Activated T-cell treated with anti-CD3 and anti-CD28 coated beads, Interleukin-2, amount 50 U/mL, for 1 hour (primary cell): ENCODE measurements at regions not wholly inside any gene's neighbourhood (a gene's known extent, or its start where the extent isn't known, plus 50 kb on each side); places are given as distances from the start of the nearest gene placed in this dataset.

Source experiments
- DNase-seq: peaks from one replicate; pipeline ENCODE4 v3.0.0-alpha.2; 2020

DNA sequence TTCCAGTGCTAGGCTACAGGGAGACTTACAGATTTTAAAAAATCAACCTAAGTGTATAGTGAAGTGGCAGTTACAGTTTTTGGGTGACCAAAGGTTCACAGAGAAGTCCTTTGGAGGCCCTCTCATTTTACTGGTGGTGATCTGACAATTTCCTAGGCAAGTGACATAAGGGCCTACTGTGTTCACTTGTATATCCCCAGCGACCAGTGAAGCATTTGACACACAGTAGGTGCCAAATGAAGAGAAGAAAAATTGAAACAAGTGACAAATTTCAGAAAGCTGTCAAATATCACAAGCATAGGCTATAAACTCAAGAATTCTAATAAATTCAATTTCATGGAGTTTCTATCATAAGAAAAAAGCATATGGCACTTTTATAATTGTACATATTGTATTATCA lies 89.5 kb downstream of the RPL22L1 start:
- DNase-seq: no peak

DNA sequence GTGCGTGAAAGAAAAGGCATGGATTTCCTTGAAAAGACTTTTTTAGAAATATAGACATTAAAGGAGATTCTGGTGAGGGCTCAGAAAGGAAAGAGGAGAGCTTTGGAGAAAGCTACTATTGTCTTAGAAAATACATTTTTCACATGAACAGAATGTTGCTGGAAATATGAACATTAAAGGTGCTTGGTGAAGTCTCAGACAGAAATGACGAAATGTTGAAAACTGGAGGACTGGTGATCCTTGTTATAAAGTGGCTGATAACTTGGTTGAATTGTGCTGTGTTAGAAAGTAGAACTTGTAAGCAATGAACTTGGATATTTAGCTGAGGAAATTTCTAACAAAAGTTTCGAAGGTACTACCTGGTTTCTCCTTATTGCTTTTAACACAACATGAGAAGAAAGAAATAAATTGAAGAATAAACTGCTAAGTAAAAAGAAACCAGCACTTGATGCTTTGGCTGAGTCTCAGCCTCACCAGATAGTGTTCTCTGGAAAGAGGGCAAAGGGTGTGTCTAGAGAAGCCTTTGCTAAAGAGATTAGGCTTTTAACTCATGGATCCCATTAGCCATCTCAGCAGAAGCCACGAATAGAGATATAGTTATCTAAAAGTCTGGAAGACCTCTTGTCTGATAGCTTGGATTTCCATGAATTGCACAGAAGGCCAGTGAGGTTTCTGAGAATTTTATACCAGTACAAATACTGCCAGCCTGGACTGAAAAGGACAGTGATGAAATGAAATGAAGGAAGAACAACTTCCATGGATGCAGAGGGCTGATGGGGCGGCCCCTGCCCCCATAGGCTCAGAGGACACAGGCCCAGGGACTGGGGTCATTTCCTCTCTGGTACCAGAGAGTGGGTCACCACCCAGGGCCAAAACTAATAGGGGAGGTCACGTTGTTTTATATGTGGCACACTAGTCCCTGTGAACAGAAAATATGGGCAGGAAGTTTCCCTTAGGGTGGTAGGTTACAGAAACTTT lies 91.5 kb downstream of the RPL22L1 start:
- DNase-seq: no peak

- no peak for DNase-seq
These were observed 92.5 kb downstream of the RPL22L1 start for GRCh38 chr3:170777564-170777926.

- DNase-seq: no peak
These were observed 93.0 kb downstream of the RPL22L1 start for GRCh38 chr3:170776887-170777563.

DNA sequence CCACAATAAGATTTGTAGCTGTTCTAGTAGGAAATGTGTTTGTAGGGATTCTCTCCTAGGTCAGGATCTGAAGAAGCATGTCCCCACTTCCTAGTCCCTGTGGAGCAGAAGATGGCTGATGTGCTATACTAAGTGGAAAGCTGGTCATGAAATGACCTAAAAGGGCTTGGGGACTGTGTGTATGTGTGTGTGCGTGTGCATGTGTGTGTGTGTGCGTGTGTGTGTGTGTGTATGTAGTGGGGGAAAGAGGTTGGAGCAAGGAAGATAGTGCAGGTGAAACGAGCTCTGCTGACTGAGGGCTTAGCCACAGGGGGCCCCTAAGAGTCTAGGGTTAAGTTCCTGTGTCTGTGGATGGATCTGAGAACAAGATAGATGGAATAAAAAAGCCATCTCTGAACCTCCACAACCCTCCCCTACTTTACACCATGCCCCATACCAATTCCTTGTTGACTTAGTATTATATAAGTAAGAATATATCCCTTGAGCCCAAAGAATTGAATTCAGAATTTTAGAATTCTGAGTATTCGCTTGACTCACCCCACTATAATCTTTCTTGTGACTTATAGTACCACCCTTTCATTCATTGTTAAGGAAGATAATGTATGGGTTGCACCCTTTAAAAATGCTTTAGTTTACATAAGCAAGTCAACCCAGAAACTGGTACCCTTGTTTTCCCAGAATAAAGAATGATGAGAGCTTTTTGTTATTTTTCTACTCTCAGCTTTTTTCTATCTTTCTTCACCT lies 96.1 kb downstream of the RPL22L1 start:
- no peak for DNase-seq

GRCh38 chr3:170772175-170772574 lies 97.8 kb downstream of the RPL22L1 start:
- no peak for DNase-seq

DNA sequence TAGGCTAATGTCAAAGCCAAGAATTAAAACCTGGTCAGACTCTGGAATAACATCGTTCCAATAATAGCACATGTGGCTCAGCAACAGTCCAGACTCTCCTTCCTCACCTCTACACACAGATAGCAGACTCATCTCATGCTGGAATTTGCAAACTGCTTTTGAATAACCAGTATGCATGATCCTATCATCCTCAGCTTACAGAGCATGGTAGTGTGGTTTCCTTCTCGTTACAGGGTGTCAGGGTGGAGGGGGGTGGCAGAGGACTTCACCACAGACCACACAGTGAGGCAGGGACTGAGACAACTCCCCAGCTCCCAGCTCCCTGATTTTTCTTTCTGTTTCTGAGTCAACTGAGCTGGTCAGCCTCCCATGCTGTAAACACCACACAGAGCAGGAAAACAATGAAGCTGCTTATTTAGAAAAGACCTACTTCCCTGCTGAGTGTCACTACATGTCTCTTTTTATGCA lies 101.6 kb downstream of the RPL22L1 start:
- no peak for DNase-seq

DNA sequence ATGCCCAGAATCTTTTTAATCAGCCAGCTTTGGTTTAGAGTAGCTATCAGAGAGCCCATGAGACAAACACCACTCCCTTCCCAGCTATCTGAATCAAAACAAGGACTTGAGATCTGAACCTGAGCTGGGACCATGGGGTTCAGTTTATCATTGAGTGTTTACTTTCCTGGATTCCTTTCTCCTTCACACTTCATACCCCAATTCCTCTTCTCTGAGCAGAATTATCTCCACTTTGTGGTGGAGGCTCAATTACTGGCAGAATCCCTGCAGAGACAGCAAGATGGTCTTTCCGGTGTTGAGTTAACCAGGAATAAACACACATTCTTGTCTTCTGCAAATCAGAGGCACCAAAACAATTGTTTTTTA lies 102.4 kb downstream of the RPL22L1 start:
- no peak for DNase-seq

DNA sequence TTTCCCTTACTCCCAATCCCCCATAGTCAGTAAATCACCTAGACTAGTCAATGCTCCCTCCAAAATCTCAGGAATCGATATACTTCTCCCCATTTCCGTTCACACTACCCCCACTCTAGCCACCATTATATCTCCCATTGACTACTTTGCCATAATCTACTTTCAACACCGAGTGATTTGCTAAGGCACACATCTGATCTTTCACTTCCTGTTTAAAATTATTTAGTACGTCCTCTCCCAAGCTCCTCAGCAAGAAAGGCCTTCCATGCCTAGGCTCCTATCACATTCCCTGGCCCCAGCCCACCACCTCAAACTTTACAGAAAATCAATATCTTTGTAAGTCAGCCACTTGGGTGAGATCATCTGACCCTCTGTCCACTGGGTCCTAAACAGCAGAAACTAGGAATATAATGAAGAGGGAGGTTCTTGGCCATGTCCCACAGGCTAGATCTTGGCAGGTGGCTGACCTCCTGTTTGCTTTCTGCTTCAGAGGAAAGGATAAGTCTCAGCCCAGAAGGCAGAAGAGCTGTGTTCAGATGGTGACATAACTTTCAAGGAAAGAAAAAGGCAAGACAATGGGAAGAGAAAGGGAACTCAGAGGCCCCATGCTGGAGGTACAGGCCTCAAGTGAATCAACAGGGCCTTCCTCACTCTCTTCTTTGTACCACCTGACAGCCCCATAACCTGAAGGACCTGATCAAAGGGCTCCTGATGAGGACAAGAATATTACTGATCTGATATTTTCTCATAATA lies 103.0 kb downstream of the RPL22L1 start:
- DNase-seq: no peak

DNA sequence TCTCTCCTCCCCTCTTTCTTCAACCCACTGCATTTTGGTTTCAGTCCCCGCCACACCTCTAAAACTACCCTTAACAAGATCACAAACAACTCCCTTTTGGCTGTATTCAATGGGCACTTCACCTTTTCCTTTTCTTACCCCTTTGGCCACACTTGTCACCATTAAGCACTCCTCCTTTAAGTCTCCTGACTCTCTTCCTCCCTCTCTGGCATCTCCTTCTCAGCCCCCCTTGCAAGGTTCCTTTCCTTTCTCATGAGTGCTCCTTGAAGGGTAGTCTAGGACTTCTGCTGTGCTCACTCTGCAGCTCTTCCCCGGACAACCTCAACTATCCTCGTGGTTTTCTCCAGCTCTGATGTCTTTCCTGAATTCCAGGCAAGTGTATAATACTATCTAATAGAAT lies 103.7 kb downstream of the RPL22L1 start:
- no peak for DNase-seq

DNA sequence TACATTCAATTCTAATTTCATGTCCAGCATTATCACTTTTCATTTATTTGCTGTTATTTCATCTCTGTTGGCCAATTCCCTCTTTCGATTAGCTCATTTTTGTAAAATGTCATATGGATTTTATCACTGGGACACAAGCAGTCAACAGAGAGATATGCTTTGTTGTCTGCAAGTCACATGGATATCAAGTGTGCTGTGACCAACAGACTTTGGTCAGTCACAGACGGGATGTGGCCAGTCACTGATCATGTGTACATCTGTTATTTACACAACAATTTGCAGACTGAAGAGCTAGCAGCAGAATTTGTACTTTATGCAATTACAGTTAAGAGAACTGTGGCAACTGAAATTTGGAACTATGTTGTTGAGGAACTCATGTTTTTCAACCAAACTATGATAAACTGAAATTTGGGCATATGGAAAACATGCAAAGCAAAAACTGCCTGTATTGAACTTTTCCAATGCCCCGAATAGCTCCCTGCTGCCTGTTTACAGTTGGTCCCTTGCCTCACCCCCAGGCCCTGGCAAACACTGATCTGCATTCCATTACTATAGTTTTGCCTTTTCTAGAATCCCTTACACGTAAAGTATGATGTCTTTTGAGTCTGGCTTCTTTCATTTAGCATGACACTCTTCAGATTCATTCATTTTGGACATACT lies 104.4 kb downstream of the RPL22L1 start:
- DNase-seq: no peak

DNA sequence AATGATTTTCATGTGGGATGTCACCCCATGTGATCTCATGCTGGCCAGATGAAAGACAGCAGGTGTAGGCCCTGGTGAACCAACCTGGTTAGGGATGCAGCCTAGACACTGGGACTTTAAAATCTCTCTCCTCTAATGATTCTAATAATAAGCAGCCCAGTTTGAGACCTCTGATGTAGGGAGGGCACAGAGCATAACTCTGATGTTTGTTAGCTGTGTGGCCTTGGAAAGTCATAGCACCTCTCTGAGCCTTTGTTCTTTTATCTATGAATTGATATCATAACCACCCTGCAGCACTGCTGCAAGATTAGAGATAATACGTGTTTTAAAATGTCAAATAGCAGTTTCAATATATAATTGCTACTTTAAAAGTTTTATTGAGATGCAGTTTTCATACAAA lies 106.0 kb downstream of the RPL22L1 start:
- no peak for DNase-seq

DNA sequence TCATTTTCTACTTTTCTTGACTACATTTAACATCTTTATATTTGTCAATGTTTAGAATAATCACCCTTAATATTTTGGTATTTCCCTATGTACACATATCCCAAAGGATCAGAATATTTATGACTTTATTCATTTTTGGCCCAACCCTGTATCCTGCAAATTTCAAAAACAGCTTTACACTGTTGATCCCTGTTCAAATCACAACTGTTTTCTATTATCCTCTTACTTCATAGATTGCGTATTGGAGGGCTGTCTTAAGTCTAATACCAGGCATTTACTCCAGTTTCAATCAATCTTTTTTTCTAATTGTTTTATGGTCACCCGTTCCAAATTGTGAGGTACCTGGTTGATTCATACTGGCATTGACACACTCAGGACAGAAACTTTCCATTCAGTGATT lies 107.9 kb downstream of the RPL22L1 start:
- DNase-seq: no peak

DNA sequence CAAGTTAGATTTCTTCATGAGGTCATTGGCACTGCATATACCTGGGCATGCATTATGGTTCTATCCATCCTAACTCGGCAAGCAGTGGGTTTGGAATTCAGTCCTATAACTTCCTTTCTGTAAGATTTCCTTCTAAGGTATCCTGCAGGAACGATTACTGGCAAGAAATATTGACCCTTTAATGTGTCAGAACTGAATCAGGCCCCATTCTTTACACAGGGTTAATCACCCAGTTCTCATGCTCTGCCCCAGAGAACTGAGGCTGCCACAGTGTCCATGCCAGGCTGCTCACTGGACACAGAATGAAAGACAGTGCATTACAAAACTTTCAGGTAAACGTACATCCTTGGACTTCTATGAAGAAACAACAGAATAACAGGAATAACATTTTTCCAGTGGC lies 108.9 kb downstream of the RPL22L1 start:
- DNase-seq: no peak

DNA sequence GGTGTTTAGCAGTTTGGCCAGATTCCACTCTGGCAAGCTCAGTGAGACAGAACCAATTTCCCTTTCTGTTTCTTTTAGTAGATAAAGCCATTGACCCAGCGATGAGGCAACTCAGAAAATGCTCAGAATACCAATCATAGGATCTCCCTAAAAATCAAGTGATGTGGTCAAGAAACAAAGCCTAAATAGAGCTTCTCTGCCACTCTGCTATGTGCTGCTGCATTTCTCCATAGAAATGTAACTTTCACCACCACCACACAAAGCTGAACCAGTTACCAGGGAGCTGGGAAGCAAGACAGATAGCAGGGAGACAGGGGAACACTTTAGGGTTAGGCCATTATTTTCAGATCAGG lies 109.8 kb downstream of the RPL22L1 start:
- no peak for DNase-seq

DNA sequence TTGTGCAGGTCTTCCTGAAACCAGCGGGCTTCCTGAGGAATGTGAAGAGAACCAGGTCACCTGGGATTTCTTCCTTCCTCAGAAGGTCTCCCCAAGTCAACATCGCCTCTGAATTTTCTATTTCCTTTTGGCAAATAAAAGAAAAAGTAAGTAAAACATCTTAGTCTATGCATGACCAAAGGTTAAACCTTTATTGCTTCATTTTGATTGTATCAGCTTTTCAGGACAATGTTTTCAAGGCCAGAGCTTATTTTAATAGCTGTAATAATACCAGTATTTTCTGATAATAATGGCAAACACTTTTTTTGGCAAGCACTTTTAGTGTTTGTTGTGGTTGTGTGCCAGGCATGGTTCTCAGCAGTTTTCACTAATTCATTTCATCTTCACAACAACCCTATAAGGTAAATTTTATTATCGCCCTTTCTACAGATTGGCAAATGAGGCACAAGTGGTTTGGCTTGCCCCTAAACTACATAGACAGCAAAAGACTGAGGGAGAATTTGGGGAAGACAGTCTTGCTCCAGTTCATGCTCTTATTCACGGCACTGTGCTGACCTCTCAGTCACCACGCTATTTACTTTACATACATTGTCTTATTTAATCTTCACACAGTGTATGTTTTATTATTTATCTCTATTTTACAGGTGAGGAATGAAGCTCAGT lies 110.4 kb downstream of the RPL22L1 start:
- DNase-seq: no peak

DNA sequence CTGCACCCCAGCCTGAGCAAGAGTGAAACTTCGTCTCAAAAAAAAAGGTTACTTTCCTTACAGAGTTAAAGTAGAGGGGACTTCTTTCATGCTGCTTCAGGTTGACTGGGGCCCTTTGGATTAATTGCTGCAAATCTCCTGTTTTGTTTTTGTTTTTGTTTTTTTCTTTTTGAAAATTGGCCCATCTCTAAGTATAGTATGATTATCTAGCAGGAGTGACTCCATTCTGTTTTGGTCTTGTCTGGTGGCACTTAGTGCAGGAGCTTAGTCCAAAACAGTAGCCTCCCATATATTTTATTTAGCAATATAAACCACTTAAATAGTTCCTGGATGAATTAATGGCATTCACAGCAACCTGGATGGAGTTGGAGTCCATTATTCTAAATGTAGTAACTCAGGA lies 113.0 kb downstream of the RPL22L1 start:
- DNase-seq: no peak

DNA sequence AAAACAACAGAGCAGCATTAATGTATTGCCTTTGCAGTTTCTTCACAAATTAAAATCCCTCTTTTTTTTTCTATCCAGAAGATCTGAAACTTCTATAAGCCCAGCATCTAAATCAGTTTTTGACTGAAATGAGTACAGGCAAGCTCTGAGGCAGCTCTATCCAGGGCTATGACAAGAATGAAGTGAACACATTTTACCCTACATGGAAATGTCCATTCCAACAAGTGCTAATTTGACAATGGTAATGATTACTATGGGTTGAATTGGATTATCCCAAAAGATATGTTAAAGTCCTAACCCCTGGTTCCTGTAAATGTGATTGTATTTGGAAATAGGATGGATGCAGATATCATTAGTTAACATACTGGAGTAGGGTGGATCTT lies 115.7 kb downstream of the RPL22L1 start:
- DNase-seq: no peak

GRCh38 chr3:170753421-170754310 lies 116.3 kb downstream of the RPL22L1 start:
- no peak for DNase-seq

GRCh38 chr3:170752571-170753155 lies 117.3 kb downstream of the RPL22L1 start:
- no peak for DNase-seq
